ENCODE measurements at regions not wholly inside any gene's neighbourhood (a gene's known extent, or its start where the extent isn't known, plus 50 kb on each side); places are given as distances from the start of the nearest gene placed in this dataset.

DNA sequence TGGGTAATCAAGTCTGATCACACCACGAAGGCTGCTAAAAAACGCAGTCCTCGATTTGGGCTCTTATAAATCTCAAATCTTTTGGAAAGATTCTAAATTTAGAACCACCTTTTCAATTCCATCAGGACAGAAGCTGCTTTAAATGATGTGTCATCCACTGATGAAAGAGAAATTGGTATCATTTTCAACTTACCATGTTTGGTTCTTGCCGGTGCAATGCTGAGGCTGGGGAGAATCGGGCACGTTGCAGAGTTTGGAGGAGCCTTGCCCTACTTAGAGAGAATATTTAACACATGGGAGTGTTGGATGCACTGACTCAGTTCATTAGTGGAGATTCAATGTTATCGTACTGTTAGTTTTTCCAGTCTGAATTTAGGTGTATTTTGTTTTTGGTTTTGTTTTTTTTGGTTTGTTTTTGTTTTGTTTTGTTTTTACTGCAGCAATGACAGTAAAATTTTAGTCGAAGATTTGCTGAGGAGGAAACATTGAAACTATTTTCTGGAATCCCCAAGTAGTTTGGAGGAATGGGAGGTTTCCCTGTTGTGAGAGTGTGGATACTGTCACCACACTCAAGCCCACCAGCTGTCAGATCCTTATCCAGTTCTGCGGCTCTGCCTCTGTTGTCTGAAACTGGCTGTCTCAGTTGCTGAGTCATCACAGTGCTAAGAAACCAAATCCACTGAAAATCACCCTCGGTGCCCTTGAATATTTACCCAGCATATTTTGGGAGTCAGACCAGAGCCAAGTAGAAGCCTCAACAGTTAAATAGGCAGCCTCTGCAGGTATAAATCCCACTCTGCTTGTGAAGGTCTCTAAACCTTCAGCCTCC is 497.0 kb downstream of the BTBD3 start:
- no peak overlapping the region for H3K4me2 ChIP-seq (ENCODE audit: low read length)
- H3K27ac Mint-ChIP-seq (ENCODE audit: unreplicated experiment): peak overlapping the region; percentile 82

DNA sequence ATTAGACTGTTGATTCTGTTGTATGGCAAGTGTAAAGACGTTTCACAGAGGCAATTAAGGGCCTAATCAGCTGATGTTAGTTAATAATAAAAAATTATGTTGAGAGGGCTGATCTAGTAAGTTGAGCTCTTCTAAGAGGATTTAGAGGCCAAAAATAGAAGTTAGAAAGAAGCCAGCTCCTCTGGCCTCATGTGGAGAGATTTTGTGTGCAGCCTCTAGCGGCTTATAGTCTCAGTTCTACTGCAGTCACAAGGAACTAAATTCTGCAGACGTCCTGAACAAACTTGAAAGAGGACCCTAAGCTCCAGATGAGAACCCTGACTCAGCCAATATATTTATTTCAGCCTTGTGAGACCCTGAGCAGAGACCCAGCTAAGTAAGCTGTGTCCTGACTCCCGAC is 498.6 kb downstream of the BTBD3 start:
- Histone ChIP-seq H3K4me2 (ENCODE audit: low read length) (no peak overlapping the region), H3K27ac (ENCODE audit: low read depth, low read length) (no peak overlapping the region), H3K9me3 (ENCODE audit: insufficient read depth, low read depth, low read length) (no peaks in the 10 kb centered on the region), H3K4me1 (ENCODE audit: insufficient read depth, low read length) (no peaks in the 10 kb centered on the region), H3K27me3 (ENCODE audit: insufficient read depth, low read length) (no peaks in the 10 kb centered on the region), H3K9ac (ENCODE audit: low read length) (no peak overlapping the region), H3K4me3 (ENCODE audit: insufficient read depth, low read depth, low read length) (no peak overlapping the region), H3K36me3 (ENCODE audit: insufficient read depth, low read length) (no peaks in the 10 kb centered on the region), H2AFZ (ENCODE audit: low read depth, low read length) (no peak overlapping the region), H4K20me1 (ENCODE audit: insufficient read depth, low read length) (no peaks in the 10 kb centered on the region), H3K79me2 (ENCODE audit: insufficient read depth, low read length) (no peaks in the 10 kb centered on the region)
- FAIRE-seq (no peak), DNase-seq (ENCODE audit: low read depth) (no peak)
- peaks cover 4% of the 10 kb centered on the region for H3K27me3 Mint-ChIP-seq (ENCODE audit: low read depth, unreplicated experiment)
- TF ChIP-seq EZH2 (IDR thresholded peaks at IDR 0.05; ENCODE audit: insufficient read depth, low read length): no peak
- TF ChIP-seq, protein P1, sequence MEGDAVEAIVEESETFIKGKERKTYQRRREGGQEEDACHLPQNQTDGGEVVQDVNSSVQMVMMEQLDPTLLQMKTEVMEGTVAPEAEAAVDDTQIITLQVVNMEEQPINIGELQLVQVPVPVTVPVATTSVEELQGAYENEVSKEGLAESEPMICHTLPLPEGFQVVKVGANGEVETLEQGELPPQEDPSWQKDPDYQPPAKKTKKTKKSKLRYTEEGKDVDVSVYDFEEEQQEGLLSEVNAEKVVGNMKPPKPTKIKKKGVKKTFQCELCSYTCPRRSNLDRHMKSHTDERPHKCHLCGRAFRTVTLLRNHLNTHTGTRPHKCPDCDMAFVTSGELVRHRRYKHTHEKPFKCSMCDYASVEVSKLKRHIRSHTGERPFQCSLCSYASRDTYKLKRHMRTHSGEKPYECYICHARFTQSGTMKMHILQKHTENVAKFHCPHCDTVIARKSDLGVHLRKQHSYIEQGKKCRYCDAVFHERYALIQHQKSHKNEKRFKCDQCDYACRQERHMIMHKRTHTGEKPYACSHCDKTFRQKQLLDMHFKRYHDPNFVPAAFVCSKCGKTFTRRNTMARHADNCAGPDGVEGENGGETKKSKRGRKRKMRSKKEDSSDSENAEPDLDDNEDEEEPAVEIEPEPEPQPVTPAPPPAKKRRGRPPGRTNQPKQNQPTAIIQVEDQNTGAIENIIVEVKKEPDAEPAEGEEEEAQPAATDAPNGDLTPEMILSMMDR (IDR thresholded peaks at IDR 0.05; ENCODE audit: insufficient read depth, low read depth, low read length): no peak
- H3K4me1 Mint-ChIP-seq (ENCODE audit: low read depth, unreplicated experiment): peaks cover 12% of the 10 kb centered on the region
- no peak overlapping the region for H3K27ac Mint-ChIP-seq (ENCODE audit: unreplicated experiment)
- no peaks in the 10 kb centered on the region for H3K36me3 Mint-ChIP-seq (ENCODE audit: low read depth, unreplicated experiment)
- no peak overlapping the region for H3K4me3 Mint-ChIP-seq (ENCODE audit: unreplicated experiment)
- no peaks in the 10 kb centered on the region for H3K9me3 Mint-ChIP-seq (ENCODE audit: unreplicated experiment)

More for the DNA sequence above, 497.0 kb downstream of the BTBD3 start:
- Histone ChIP-seq H3K4me3 (ENCODE audit: insufficient read depth, low read depth, low read length) (no peak overlapping the region), H3K36me3 (ENCODE audit: insufficient read depth, low read length) (no peaks in the 10 kb centered on the region), H3K9me3 (ENCODE audit: insufficient read depth, low read depth, low read length) (peaks cover 3% of the 10 kb centered on the region), H4K20me1 (ENCODE audit: insufficient read depth, low read length) (no peaks in the 10 kb centered on the region), H3K27me3 (ENCODE audit: insufficient read depth, low read length) (no peaks in the 10 kb centered on the region), H3K4me1 (ENCODE audit: insufficient read depth, low read length) (no peaks in the 10 kb centered on the region), H3K9ac (ENCODE audit: low read length) (no peak overlapping the region), H3K27ac (ENCODE audit: low read depth, low read length) (no peak overlapping the region), H3K79me2 (ENCODE audit: insufficient read depth, low read length) (no peaks in the 10 kb centered on the region), H2AFZ (ENCODE audit: low read depth, low read length) (no peak overlapping the region)
- DNase-seq (ENCODE audit: low read depth): no peak
- peaks cover 12% of the 10 kb centered on the region for H3K4me1 Mint-ChIP-seq (ENCODE audit: low read depth, unreplicated experiment)
- TF ChIP-seq EZH2 (IDR thresholded peaks at IDR 0.05; ENCODE audit: insufficient read depth, low read length): no peak
- TF ChIP-seq, protein P1 (IDR thresholded peaks at IDR 0.05; ENCODE audit: insufficient read depth, low read depth, low read length): no peak
- H3K27me3 Mint-ChIP-seq (ENCODE audit: low read depth, unreplicated experiment): peaks cover 4% of the 10 kb centered on the region
- H3K9me3 Mint-ChIP-seq (ENCODE audit: unreplicated experiment): no peaks in the 10 kb centered on the region
- FAIRE-seq: no peak
- no peaks in the 10 kb centered on the region for H3K36me3 Mint-ChIP-seq (ENCODE audit: low read depth, unreplicated experiment)
- H3K4me3 Mint-ChIP-seq (ENCODE audit: unreplicated experiment): no peak overlapping the region

DNA sequence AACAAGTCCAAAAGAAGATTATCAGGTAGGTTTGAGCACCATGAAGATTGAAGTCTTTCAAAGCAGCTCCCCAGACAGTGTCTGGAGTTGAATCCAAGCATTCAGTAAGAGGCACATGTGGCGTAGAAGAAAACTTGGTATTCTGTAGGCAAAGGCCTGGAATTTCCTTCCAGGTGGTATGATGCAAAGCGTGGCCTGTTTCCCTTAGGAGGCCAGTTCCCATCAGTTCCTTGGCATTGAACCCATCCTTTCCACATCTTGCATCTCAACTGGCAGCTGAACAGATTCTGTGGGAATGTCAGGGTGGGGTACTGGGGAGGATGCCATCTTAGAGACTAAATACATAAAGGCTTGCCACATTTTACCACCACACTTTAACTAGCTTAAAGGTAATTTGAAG is 516.0 kb downstream of the BTBD3 start:
- Histone ChIP-seq H3K4me3 (ENCODE audit: insufficient read depth, low read depth, low read length) (no peak overlapping the region), H3K4me1 (ENCODE audit: insufficient read depth, low read length) (no peaks in the 10 kb centered on the region), H3K4me2 (ENCODE audit: low read length) (no peak overlapping the region), H3K9me3 (ENCODE audit: insufficient read depth, low read depth, low read length) (no peaks in the 10 kb centered on the region), H2AFZ (ENCODE audit: low read depth, low read length) (no peak overlapping the region), H4K20me1 (ENCODE audit: insufficient read depth, low read length) (no peaks in the 10 kb centered on the region), H3K79me2 (ENCODE audit: insufficient read depth, low read length) (no peaks in the 10 kb centered on the region), H3K27me3 (ENCODE audit: insufficient read depth, low read length) (no peaks in the 10 kb centered on the region), H3K9ac (ENCODE audit: low read length) (no peak overlapping the region), H3K36me3 (ENCODE audit: insufficient read depth, low read length) (no peaks in the 10 kb centered on the region), H3K27ac (ENCODE audit: low read depth, low read length) (no peak overlapping the region)
- Mint-ChIP-seq H3K36me3 (ENCODE audit: low read depth, unreplicated experiment) (no peaks in the 10 kb centered on the region), H3K27ac (ENCODE audit: unreplicated experiment) (no peak overlapping the region), H3K9me3 (ENCODE audit: unreplicated experiment) (no peaks in the 10 kb centered on the region), H3K4me1 (ENCODE audit: low read depth, unreplicated experiment) (no peaks in the 10 kb centered on the region), H3K4me3 (ENCODE audit: unreplicated experiment) (no peak overlapping the region), H3K27me3 (ENCODE audit: low read depth, unreplicated experiment) (no peaks in the 10 kb centered on the region)
- FAIRE-seq: no peak
- TF ChIP-seq EZH2 (IDR thresholded peaks at IDR 0.05; ENCODE audit: insufficient read depth, low read length): no peak
- TF ChIP-seq, protein P1 (IDR thresholded peaks at IDR 0.05; ENCODE audit: insufficient read depth, low read depth, low read length): no peak
- no peak for DNase-seq (ENCODE audit: low read depth)
